Epidermal melanocyte (primary cell): ENCODE measurements at regions not wholly inside any gene's neighbourhood (a gene's known extent, or its start where the extent isn't known, plus 50 kb on each side); places are given as distances from the start of the nearest gene placed in this dataset.

Experiments used
- DNase-seq: peaks from one replicate; pipeline ENCODE4 v3.0.0; 2011; ENCODE audit warnings: low spot score; ENCODE audit not compliant: insufficient read length

GRCh38 chr18:61756244-61756643 is 136.6 kb downstream of the RNF152 start:
- no peak for DNase-seq

GRCh38 chr18:61755555-61755954 is 137.3 kb downstream of the RNF152 start:
- no peak for DNase-seq

- DNase-seq = no peak
These were observed 138.7 kb downstream of the RNF152 start for GRCh38 chr18:61754039-61754583.

- no peak for DNase-seq
These were observed 139.4 kb downstream of the RNF152 start for GRCh38 chr18:61753373-61753772.

GRCh38 chr18:61752973-61753372 is 139.8 kb downstream of the RNF152 start:
- DNase-seq = no peak

- no peak for DNase-seq
These were observed 141.8 kb downstream of the RNF152 start for GRCh38 chr18:61750840-61751668.

GRCh38 chr18:61749546-61749945 is 143.3 kb downstream of the RNF152 start:
- DNase-seq = no peak

GRCh38 chr18:61749031-61749430 is 143.8 kb downstream of the RNF152 start:
- no peak for DNase-seq

GRCh38 chr18:61748004-61748403 is 144.8 kb downstream of the RNF152 start:
- no peak for DNase-seq

GRCh38 chr18:61743775-61744531 is 148.9 kb downstream of the RNF152 start:
- DNase-seq = no peak

GRCh38 chr18:61742565-61743429 is 150.0 kb downstream of the RNF152 start:
- DNase-seq = no peak

- no peak for DNase-seq
These were observed 150.8 kb downstream of the RNF152 start for GRCh38 chr18:61741881-61742454.

GRCh38 chr18:61738488-61738887 is 154.3 kb downstream of the RNF152 start:
- DNase-seq = no peak

- DNase-seq = no peak
These were observed 154.8 kb downstream of the RNF152 start for GRCh38 chr18:61738042-61738441.

GRCh38 chr18:61736133-61736532 is 156.7 kb downstream of the RNF152 start:
- no peak for DNase-seq

GRCh38 chr18:61735564-61736102 is 157.2 kb downstream of the RNF152 start:
- DNase-seq = no peak

- no peak for DNase-seq
These were observed 158.4 kb downstream of the RNF152 start for GRCh38 chr18:61734396-61734795.

- no peak for DNase-seq
These were observed 160.0 kb downstream of the RNF152 start for GRCh38 chr18:61732854-61733253.

- no peak for DNase-seq
These were observed 161.0 kb downstream of the RNF152 start for GRCh38 chr18:61731693-61732376.

- DNase-seq = no peak
These were observed 161.6 kb downstream of the RNF152 start for GRCh38 chr18:61731178-61731577.
